Natural killer cell (primary cell): ENCODE measurements at regions not wholly inside any gene's neighbourhood (a gene's known extent, or its start where the extent isn't known, plus 50 kb on each side); places are given as distances from the start of the nearest gene placed in this dataset.

ENCODE experiments used
- ATAC-seq, 3 donors: fragments of 150-1000 bp in 2 of 3; fragments of 200-7000 bp in 1 of 3; cut with Tn5 transposase; 1 replicate in 1 of 3; 2 replicates in 2 of 3; pipeline ENCODE4 v1.10.0; 2021; ENCODE audit warnings: mild to moderate bottlenecking in 2 of 3, moderate library complexity in 2 of 3
- DNase-seq, 2 donors: peaks; one replicate each; pipeline versions ENCODE4 v3.0.0 to v3.0.0-alpha.2; 2013 to 2021; ENCODE audit warnings: mixed read lengths in 1 of 2
- H3K27ac ChIP-seq: one replicate; pipeline ENCODE4 v1.5.1; 2013; ENCODE audit warnings: mild to moderate bottlenecking, low read length
- H3K27me3 ChIP-seq: one replicate; pipeline ENCODE4 v1.6.1; 2013; ENCODE audit warnings: low read length; ENCODE audit not compliant: control insufficient read depth, insufficient read depth
- H3K36me3 ChIP-seq: one replicate; pipeline ENCODE4 v1.6.1; 2013; ENCODE audit warnings: low read length; ENCODE audit not compliant: control insufficient read depth, insufficient read depth
- H3K4me1 ChIP-seq: one replicate; pipeline ENCODE4 v1.6.1; 2013; ENCODE audit warnings: low read length; ENCODE audit not compliant: control insufficient read depth, insufficient read depth
- H3K4me3 ChIP-seq: one replicate; pipeline ENCODE4 v1.5.1; 2013; ENCODE audit warnings: low read length
- H3K9me3 ChIP-seq: one replicate; pipeline ENCODE4 v1.6.1; 2013; ENCODE audit warnings: low read length; ENCODE audit not compliant: control insufficient read depth, insufficient read depth
- H3K27ac Mint-ChIP-seq, 2 donors: one replicate each; pipeline ENCODE4 v1.8.0; 2022; ENCODE audit warnings: mild to moderate bottlenecking in 2 of 2, mixed read lengths in 2 of 2, moderate library complexity in 1 of 2
- H3K27me3 Mint-ChIP-seq, 2 donors: one replicate each; pipeline ENCODE4 v1.8.0; 2022; ENCODE audit warnings: low read depth in 2 of 2, mixed read lengths in 2 of 2
- H3K36me3 Mint-ChIP-seq: one replicate; pipeline ENCODE4 v1.8.0; 2022; ENCODE audit warnings: mixed read lengths
- H3K4me1 Mint-ChIP-seq, 2 donors: one replicate each; pipeline ENCODE4 v1.8.0; 2022; ENCODE audit warnings: mixed read lengths in 2 of 2
- H3K4me3 Mint-ChIP-seq: one replicate; pipeline ENCODE4 v1.8.0; 2022; ENCODE audit warnings: mild to moderate bottlenecking, moderate library complexity, mixed read lengths
- H3K9me3 Mint-ChIP-seq, 2 donors: one replicate each; pipeline ENCODE4 v1.8.0; 2022; ENCODE audit warnings: mixed read lengths in 2 of 2
- CTCF ChIP-seq: fragments of 200-600 bp; IDR thresholded peaks from one replicate; pipeline ENCODE4 v1.8.0; 2022; ENCODE audit warnings: antibody characterized with exemption
- whole genome bisulfite sequencing: methylation state at CpG from one replicate; pipeline ENCODE4 v1.1.7; 2013; ENCODE audit warnings: missing lambda C conversion rate; ENCODE audit not compliant: insufficient coverage; 5-methylcytosine and 5-hydroxymethylcytosine counted together
- intact Hi-C: fragments of 100-400 bp; cut with micrococcal nuclease; formaldehyde crosslinking; loops from one replicate; pipeline ENCODE4 v1.14.2; 2022

DNA sequence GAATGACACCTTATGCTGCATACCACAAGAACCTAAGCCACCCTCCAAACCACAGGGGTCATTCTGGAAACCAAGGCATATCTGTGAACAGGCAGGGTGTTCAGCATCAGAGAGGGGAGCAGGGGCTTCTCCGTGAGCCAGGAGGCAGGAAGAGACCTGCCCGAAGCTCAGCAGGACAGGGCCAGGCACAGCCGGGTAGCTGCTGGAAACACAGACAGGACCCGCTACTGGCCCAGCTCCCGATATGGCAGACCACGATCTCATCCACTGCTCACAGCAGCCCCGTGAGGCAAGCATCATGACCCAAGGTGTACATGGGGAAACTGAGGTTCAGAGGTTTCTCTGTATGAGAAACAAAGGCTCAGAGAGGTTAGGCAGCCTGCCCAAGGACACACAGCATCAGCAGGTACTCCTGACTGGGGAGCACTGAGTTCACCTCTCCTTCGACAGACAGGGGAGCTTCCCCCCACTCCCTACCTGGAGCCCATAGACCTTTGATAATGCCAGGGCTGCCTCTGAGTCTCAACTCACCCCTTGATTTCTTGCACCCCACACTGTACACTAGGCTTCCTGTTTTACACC lies 317.7 kb downstream of the MATN1 start:
- Histone ChIP-seq H3K4me1 (no peaks in the 10 kb centered on the region), H3K27ac (no peak overlapping the region), H3K4me3 (no peak overlapping the region), H3K36me3 (no peaks in the 10 kb centered on the region), H3K9me3 (no peaks in the 10 kb centered on the region), H3K27me3 (no peaks in the 10 kb centered on the region)
- DNase-seq (no peak), ATAC-seq (no peak)
- no peaks in the 10 kb centered on the region for H3K4me1 Mint-ChIP-seq
- H3K27me3 Mint-ChIP-seq, result peaks cover 0 to 8% of the 10 kb centered on the region in 2 donors
- H3K4me3 Mint-ChIP-seq, result no peak overlapping the region
- 82% methylated on average over 8 of the region's 8 CpGs for whole genome bisulfite sequencing
- no peaks in the 10 kb centered on the region for H3K9me3 Mint-ChIP-seq
- no peak for TF ChIP-seq CTCF
- no peak overlapping the region for H3K27ac Mint-ChIP-seq
- no peaks in the 10 kb centered on the region for H3K36me3 Mint-ChIP-seq
- intact Hi-C loops, result no loop called here

DNA sequence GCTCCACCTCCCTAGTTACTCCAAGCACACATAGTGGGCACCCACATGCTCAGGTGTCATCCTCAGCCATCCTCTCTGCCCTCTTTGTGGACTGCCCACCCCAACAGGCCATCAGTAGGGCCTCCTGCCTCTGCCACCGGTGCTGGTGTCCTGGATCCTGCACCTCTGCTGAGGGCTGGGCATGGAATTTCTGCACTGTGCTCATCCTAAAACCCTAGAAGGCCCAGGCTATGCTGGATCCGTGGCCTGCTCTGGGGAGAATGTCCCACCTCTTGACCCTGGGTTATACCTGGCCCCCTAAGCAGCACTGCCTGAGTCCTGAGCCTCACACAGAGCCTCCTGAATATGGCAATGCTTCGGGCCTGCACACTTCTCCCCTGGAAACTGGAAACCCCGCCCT lies 318.3 kb downstream of the MATN1 start:
- no peaks in the 10 kb centered on the region for H3K9me3 ChIP-seq
- H3K4me1 ChIP-seq, result no peaks in the 10 kb centered on the region
- DNase-seq (no peak), ATAC-seq (no peak)
- no peaks in the 10 kb centered on the region for H3K9me3 Mint-ChIP-seq
- H3K4me3 ChIP-seq, result no peak overlapping the region
- H3K36me3 Mint-ChIP-seq, result no peaks in the 10 kb centered on the region
- no peaks in the 10 kb centered on the region for H3K27me3 ChIP-seq
- intact Hi-C loops, result no loop called here
- no peak overlapping the region for H3K4me3 Mint-ChIP-seq
- H3K27ac ChIP-seq, result no peak overlapping the region
- peaks cover 0 to 8% of the 10 kb centered on the region in 2 donors for H3K27me3 Mint-ChIP-seq
- WGBS, result 81% methylated on average over 2 of the region's 4 CpGs
- H3K36me3 ChIP-seq, result no peaks in the 10 kb centered on the region
- H3K27ac Mint-ChIP-seq, result no peak overlapping the region
- TF ChIP-seq CTCF, result no peak
- no peaks in the 10 kb centered on the region for H3K4me1 Mint-ChIP-seq

DNA sequence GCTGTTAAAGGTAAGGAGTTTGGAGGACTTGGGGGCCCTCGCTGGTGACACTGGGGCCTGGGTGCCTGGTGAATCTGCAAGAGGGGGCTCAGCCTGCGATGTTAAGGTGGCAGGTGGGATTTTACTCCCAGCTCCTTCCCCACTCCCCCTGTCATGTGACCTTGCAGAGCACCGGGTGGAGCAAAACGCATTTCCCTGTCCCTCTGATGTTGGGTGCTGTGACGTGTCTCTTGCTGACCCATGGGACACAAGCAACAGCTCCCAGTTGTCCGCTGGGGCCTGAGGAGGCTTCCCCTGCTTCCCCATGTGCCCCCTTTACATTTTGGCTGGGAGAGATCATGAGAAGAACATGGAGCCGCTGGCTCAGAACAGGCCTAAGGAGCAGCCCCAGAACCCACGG lies 319.0 kb downstream of the MATN1 start:
- intact Hi-C loops, result no loop called here
- Mint-ChIP-seq H3K36me3 (no peaks in the 10 kb centered on the region), H3K27ac (no peak overlapping the region), H3K27me3 (peaks cover 0 to 8% of the 10 kb centered on the region in 2 donors), H3K4me3 (no peak overlapping the region), H3K4me1 (no peaks in the 10 kb centered on the region), H3K9me3 (no peaks in the 10 kb centered on the region)
- Histone ChIP-seq H3K4me1 (no peaks in the 10 kb centered on the region), H3K27me3 (no peaks in the 10 kb centered on the region), H3K9me3 (no peaks in the 10 kb centered on the region), H3K27ac (no peak overlapping the region), H3K4me3 (no peak overlapping the region), H3K36me3 (no peaks in the 10 kb centered on the region)
- TF ChIP-seq CTCF, result no peak
- ATAC-seq (no peak), DNase-seq (no peak)
- 71% methylated on average over 8 of the region's 8 CpGs for WGBS

GRCh38 chr1:30403726-30404125 lies 319.7 kb downstream of the MATN1 start:
- 100% methylated on average over 2 of the region's 2 CpGs for WGBS
- Histone ChIP-seq H3K4me1 (no peaks in the 10 kb centered on the region), H3K4me3 (no peak overlapping the region), H3K36me3 (no peaks in the 10 kb centered on the region), H3K27ac (no peak overlapping the region), H3K27me3 (no peaks in the 10 kb centered on the region), H3K9me3 (no peaks in the 10 kb centered on the region)
- Mint-ChIP-seq H3K4me1 (no peaks in the 10 kb centered on the region), H3K36me3 (no peaks in the 10 kb centered on the region), H3K4me3 (no peak overlapping the region), H3K27ac (no peak overlapping the region), H3K9me3 (no peaks in the 10 kb centered on the region), H3K27me3 (peaks cover 0 to 6% of the 10 kb centered on the region in 2 donors)
- no peak for DNase-seq
- ATAC-seq, result no peak
- TF ChIP-seq CTCF, result no peak
- intact Hi-C loops, result no loop called here
